ENCODE measurements at regions not wholly inside any gene's neighbourhood (a gene's known extent, or its start where the extent isn't known, plus 50 kb on each side); places are given as distances from the start of the nearest gene placed in this dataset.
"Not testable (repeated sequence)": the region's sequence is repeated elsewhere in the genome, so short reads cannot be mapped to it uniquely, and the experiment has no call there.

DNA sequence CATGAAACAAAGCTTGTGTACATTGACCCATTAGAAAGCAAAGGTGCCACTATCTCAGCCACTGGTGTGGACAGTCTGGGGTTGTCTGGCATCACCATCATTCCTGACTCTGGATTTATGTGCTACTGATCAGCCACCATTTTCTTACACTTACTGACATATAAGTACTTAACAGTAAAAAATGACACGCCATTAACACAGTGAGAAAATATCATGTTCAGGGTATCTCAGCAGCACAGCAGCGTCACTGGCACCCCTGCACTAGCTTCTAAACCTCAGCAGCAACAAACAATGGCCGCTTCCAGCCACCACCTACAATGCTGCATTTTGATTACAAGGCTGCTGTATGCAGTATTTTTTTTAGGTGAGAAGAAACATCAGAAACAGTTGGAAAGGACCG is 253.4 kb upstream of the HDAC4 start:
- 94% methylated on average over 4 of the region's 4 CpGs for WGBS
- Histone ChIP-seq H3K4me3 (ENCODE audit: low read length in 2 of 2) (no peak overlapping the region), H3K4me1 (ENCODE audit: control insufficient read depth in 2 of 2, insufficient read depth in 2 of 2, low read length in 2 of 2) (no peaks in the 10 kb centered on the region), H3K9me3 (ENCODE audit: control insufficient read depth in 2 of 2, insufficient read depth in 1 of 2, low read length in 1 of 2) (no peaks in the 10 kb centered on the region), H3K27me3 (ENCODE audit: control insufficient read depth in 2 of 2, insufficient read depth in 1 of 2, low read length in 1 of 2) (no peaks in the 10 kb centered on the region), H3K27ac (ENCODE audit: low read depth in 1 of 2, low read length in 1 of 2) (no peak overlapping the region), H3K36me3 (ENCODE audit: control insufficient read depth in 2 of 2, insufficient read depth in 2 of 2, low read length in 1 of 2) (no peaks in the 10 kb centered on the region)
- DNase-seq (ENCODE audit: low read depth in 6 of 9, low spot score in 9 of 9), result no peak

DNA sequence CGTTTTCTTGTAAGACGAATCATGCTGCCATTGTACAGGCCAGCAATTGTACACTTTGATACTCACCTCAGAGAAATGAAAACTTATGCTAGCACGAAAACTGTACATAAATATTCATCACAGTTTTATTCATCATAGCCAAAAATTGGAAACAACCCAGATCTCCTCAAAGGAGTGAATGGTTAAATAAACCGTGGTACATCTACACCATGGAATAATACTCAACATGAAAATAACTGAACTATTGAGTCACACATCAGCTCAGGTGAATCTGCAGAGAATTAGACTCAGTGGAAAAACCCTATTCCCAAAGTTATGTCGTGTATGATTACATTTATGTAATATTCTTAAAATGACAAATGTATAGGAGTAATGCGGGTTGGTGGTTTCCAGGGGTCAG is 251.0 kb upstream of the HDAC4 start:
- Histone ChIP-seq H3K4me1 (ENCODE audit: control insufficient read depth in 2 of 2, insufficient read depth in 2 of 2, low read length in 2 of 2) (peaks cover 0 to 3% of the 10 kb centered on the region in 2 donors), H3K36me3 (ENCODE audit: control insufficient read depth in 2 of 2, insufficient read depth in 2 of 2, low read length in 1 of 2) (no peaks in the 10 kb centered on the region), H3K27me3 (ENCODE audit: control insufficient read depth in 2 of 2, insufficient read depth in 1 of 2, low read length in 1 of 2) (no peaks in the 10 kb centered on the region), H3K9me3 (ENCODE audit: control insufficient read depth in 2 of 2, insufficient read depth in 1 of 2, low read length in 1 of 2) (peaks cover 0 to 6% of the 10 kb centered on the region in 2 donors), H3K27ac (ENCODE audit: low read depth in 1 of 2, low read length in 1 of 2) (no peak overlapping the region), H3K4me3 (ENCODE audit: low read length in 2 of 2) (no peak overlapping the region)
- WGBS, result 87% methylated on average over 6 of the region's 6 CpGs
- no peak for DNase-seq (ENCODE audit: low read depth in 6 of 9, low spot score in 9 of 9)

DNA sequence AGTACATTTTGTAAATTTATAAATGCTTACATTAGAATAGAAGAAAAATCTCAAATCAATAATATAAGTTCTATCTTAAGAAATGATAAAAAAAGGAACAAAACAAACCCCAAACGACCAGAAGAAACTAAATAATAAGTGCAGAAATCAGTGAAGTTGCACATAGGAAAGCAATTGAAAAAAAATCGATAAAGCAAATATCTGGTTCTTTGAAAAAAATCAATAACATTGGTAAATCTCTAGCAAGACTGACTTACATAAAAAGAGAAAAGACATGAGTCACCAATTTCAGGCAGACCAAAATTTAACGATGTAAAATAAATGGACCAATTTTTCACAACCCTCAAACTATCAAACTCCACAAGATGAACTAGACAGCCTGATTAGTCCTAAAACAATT is 249.9 kb upstream of the HDAC4 start:
- Histone ChIP-seq H3K27ac (ENCODE audit: low read depth in 1 of 2, low read length in 1 of 2) (no peak overlapping the region), H3K4me1 (ENCODE audit: control insufficient read depth in 2 of 2, insufficient read depth in 2 of 2, low read length in 2 of 2) (peaks cover 0 to 3% of the 10 kb centered on the region in 2 donors), H3K36me3 (ENCODE audit: control insufficient read depth in 2 of 2, insufficient read depth in 2 of 2, low read length in 1 of 2) (no peaks in the 10 kb centered on the region), H3K27me3 (ENCODE audit: control insufficient read depth in 2 of 2, insufficient read depth in 1 of 2, low read length in 1 of 2) (no peaks in the 10 kb centered on the region), H3K4me3 (ENCODE audit: low read length in 2 of 2) (no peak overlapping the region), H3K9me3 (ENCODE audit: control insufficient read depth in 2 of 2, insufficient read depth in 1 of 2, low read length in 1 of 2) (peaks cover 0 to 6% of the 10 kb centered on the region in 2 donors)
- WGBS, result 91% methylated on average over 3 of the region's 3 CpGs
- no peak for DNase-seq (ENCODE audit: low read depth in 6 of 9, low spot score in 9 of 9)

DNA sequence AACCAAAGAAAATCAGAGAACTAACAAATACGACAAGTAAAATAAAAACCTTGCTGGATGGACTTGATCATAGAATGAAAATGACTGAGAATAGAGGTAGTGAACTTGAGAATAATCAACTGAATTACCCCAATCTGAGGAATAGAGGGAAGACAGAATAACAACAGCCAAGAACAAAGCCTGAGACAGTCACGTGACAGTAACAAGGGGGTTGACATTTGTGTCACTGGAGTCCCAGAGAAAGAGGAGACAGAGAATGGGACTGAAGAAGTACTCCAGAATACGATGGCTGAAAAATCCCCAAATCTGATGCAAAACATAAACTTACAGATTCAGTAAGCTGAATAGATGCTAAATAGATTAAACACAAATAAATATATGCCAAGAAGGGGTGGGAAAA is 248.5 kb upstream of the HDAC4 start:
- H3K27me3 ChIP-seq (ENCODE audit: control insufficient read depth in 2 of 2, insufficient read depth in 1 of 2, low read length in 1 of 2), result no peaks in the 10 kb centered on the region
- 97% methylated on average over 3 of the region's 3 CpGs for WGBS
- no peak for DNase-seq (ENCODE audit: low read depth in 6 of 9, low spot score in 9 of 9)
- H3K36me3 ChIP-seq (ENCODE audit: control insufficient read depth in 2 of 2, insufficient read depth in 2 of 2, low read length in 1 of 2), result no peaks in the 10 kb centered on the region
- H3K4me1 ChIP-seq (ENCODE audit: control insufficient read depth in 2 of 2, insufficient read depth in 2 of 2, low read length in 2 of 2), result peaks cover 0 to 3% of the 10 kb centered on the region in 2 donors
- H3K27ac ChIP-seq (ENCODE audit: low read depth in 1 of 2, low read length in 1 of 2), result no peak overlapping the region
- H3K9me3 ChIP-seq (ENCODE audit: control insufficient read depth in 2 of 2, insufficient read depth in 1 of 2, low read length in 1 of 2), result peaks cover 2 to 6% of the 10 kb centered on the region in 2 donors
- H3K4me3 ChIP-seq (ENCODE audit: low read length in 2 of 2), result no peak overlapping the region

DNA sequence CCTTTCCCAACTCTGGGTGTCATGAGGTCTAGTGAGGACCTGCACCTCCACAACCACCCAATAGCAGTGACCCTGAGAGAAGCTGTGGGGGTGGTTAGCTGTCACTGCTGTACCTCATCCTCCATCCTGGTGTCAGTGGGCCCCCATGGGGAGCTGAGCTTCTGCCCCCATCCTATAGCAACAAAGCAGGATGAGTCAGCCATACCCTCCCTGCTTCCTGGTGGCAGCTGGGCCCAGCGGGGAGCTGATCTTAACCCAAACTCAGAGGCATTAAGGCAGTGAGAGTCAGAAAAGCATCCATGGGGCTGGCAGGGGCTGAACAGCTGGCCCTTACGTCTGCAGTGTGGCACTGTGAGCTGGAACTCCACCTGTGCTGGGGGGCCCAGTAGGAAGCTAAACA is 247.8 kb upstream of the HDAC4 start:
- Histone ChIP-seq H3K9me3 (ENCODE audit: control insufficient read depth in 2 of 2, insufficient read depth in 1 of 2, low read length in 1 of 2) (peaks cover 2 to 6% of the 10 kb centered on the region in 2 donors), H3K36me3 (ENCODE audit: control insufficient read depth in 2 of 2, insufficient read depth in 2 of 2, low read length in 1 of 2) (no peaks in the 10 kb centered on the region), H3K27me3 (ENCODE audit: control insufficient read depth in 2 of 2, insufficient read depth in 1 of 2, low read length in 1 of 2) (no peaks in the 10 kb centered on the region), H3K4me3 (ENCODE audit: low read length in 2 of 2) (no peak overlapping the region), H3K27ac (ENCODE audit: low read depth in 1 of 2, low read length in 1 of 2) (no peak overlapping the region), H3K4me1 (ENCODE audit: control insufficient read depth in 2 of 2, insufficient read depth in 2 of 2, low read length in 2 of 2) (peaks cover 0 to 3% of the 10 kb centered on the region in 2 donors)
- 98% methylated on average over 2 of the region's 2 CpGs for WGBS
- DNase-seq (ENCODE audit: low read depth in 6 of 9, low spot score in 9 of 9), result no peak

DNA sequence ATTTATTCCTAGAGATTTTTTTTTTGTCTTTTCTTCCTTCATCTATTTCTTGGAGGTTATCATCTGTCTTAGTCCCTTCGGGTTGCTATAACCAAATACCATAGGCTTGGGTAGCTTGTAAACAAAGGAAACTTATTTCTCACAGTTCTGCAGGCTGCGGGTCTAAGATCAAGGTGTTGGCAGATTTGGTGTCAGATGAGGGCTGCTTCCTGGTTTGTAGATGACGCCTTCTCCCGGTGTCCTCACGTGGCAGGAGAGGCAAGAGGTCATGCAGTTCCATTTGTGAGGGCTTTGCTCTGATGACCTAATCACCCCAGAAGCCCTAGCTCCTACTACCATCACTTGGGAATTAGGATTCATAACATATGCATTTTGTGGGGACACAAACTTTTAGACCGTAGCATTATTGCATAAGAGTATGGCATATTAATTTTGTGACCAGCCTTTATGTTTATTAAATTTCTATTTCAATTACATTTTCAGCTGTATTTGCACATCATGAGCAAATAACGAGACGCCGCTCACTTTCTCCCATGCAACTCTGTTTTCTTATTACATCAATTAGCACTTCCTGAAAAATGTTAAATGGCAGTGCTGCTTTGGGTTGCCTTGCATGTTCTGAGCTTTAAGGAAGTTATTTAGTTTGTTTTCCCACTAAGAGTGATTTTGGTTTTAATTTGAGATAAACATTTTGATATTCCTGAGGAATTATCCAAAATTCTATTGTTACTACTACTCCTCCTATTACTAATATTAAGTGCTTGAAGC is 246.4 kb upstream of the HDAC4 start:
- peaks cover 4 to 6% of the 10 kb centered on the region in 2 donors for H3K9me3 ChIP-seq (ENCODE audit: control insufficient read depth in 2 of 2, insufficient read depth in 1 of 2, low read length in 1 of 2)
- no peaks in the 10 kb centered on the region for H3K27me3 ChIP-seq (ENCODE audit: control insufficient read depth in 2 of 2, insufficient read depth in 1 of 2, low read length in 1 of 2)
- H3K4me3 ChIP-seq (ENCODE audit: low read length in 2 of 2), result no peak overlapping the region
- no peak for DNase-seq (ENCODE audit: low read depth in 6 of 9, low spot score in 9 of 9)
- no peaks in the 10 kb centered on the region for H3K36me3 ChIP-seq (ENCODE audit: control insufficient read depth in 2 of 2, insufficient read depth in 2 of 2, low read length in 1 of 2)
- H3K4me1 ChIP-seq (ENCODE audit: control insufficient read depth in 2 of 2, insufficient read depth in 2 of 2, low read length in 2 of 2), result peaks cover 0 to 3% of the 10 kb centered on the region in 2 donors
- no peak overlapping the region for H3K27ac ChIP-seq (ENCODE audit: low read depth in 1 of 2, low read length in 1 of 2)
- 83% methylated on average over 9 of the region's 9 CpGs for WGBS

DNA sequence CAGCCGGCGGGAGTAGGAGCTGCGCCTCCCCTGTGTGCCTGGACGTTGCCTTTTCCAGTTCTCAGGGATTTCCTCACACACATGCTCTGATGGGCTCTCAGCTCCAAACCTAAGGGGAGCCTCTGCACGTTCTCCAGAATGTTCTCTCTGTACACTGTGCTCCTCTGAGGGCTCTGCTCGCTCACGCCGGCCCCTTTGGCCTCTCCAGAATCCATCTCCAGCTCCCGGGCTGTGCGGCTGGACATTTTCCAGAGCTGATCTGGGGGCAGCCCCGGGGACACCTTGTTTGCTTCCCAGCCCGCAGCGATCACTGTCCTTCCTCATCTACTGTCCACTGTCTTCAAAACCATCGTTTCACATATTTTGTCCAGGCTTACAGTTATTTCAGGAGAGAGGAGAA is 245.4 kb upstream of the HDAC4 start:
- 94% methylated on average over 14 of the region's 14 CpGs for WGBS

DNA sequence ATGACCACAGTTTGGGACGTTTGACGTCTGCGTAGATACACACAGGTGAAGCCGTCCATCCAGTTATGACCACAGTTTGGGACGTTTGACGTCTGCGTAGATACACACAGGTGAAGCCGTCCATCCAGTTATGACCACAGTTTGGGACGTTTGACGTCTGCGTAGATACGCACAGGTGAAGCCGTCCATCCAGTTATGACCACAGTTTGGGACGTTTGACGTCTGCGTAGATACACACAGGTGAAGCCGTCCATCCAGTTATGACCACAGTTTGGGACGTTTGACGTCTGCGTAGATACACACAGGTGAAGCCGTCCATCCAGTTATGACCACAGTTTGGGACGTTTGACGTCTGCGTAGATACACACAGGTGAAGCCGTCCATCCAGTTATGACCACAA is 243.8 kb upstream of the HDAC4 start:
- H3K4me3 ChIP-seq (ENCODE audit: low read length in 2 of 2); H3K4me1 ChIP-seq (ENCODE audit: control insufficient read depth in 2 of 2, insufficient read depth in 2 of 2, low read length in 2 of 2); H3K36me3 ChIP-seq (ENCODE audit: control insufficient read depth in 2 of 2, insufficient read depth in 2 of 2, low read length in 1 of 2); H3K9me3 ChIP-seq (ENCODE audit: control insufficient read depth in 2 of 2, insufficient read depth in 1 of 2, low read length in 1 of 2); DNase-seq (ENCODE audit: low read depth in 6 of 9, low spot score in 9 of 9); H3K27ac ChIP-seq (ENCODE audit: low read depth in 1 of 2, low read length in 1 of 2); H3K27me3 ChIP-seq (ENCODE audit: control insufficient read depth in 2 of 2, insufficient read depth in 1 of 2, low read length in 1 of 2): not testable (repeated sequence)
- 97% methylated on average over 15 of the region's 25 CpGs for WGBS

More for the DNA sequence above, 245.4 kb upstream of the HDAC4 start:
- Histone ChIP-seq H3K9me3 (ENCODE audit: control insufficient read depth in 2 of 2, insufficient read depth in 1 of 2, low read length in 1 of 2) (peaks cover 4 to 6% of the 10 kb centered on the region in 2 donors), H3K36me3 (ENCODE audit: control insufficient read depth in 2 of 2, insufficient read depth in 2 of 2, low read length in 1 of 2) (no peaks in the 10 kb centered on the region), H3K4me3 (ENCODE audit: low read length in 2 of 2) (no peak overlapping the region), H3K4me1 (ENCODE audit: control insufficient read depth in 2 of 2, insufficient read depth in 2 of 2, low read length in 2 of 2) (peaks cover 0 to 3% of the 10 kb centered on the region in 2 donors), H3K27me3 (ENCODE audit: control insufficient read depth in 2 of 2, insufficient read depth in 1 of 2, low read length in 1 of 2) (no peaks in the 10 kb centered on the region), H3K27ac (ENCODE audit: low read depth in 1 of 2, low read length in 1 of 2) (no peak overlapping the region)
- DNase-seq (ENCODE audit: low read depth in 6 of 9, low spot score in 9 of 9), result no peak

DNA sequence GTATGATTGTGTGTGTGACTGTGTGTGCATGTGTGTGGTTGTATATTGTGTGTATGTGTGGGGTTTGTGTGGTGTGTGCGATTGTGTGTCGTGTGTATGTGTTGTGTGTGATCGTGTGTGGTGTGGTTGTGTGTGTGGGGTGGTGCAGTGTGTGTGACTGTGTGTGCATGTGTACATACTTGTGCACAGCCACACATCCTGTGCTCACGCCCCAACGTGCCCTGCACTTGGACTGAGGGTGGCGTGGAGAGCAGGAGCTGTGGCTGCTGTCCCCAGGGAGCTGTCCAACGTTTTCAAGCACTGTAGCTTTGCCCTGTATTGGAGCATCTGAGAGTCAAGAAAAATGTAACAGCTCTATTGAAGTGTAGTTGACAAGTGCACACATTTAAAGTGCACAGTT is 243.2 kb upstream of the HDAC4 start:
- H3K4me1 ChIP-seq (ENCODE audit: control insufficient read depth in 2 of 2, insufficient read depth in 2 of 2, low read length in 2 of 2), result peaks cover 2 to 5% of the 10 kb centered on the region in 2 donors
- no peaks in the 10 kb centered on the region for H3K27me3 ChIP-seq (ENCODE audit: control insufficient read depth in 2 of 2, insufficient read depth in 1 of 2, low read length in 1 of 2)
- peaks cover 4 to 15% of the 10 kb centered on the region in 2 donors for H3K9me3 ChIP-seq (ENCODE audit: control insufficient read depth in 2 of 2, insufficient read depth in 1 of 2, low read length in 1 of 2)
- no peak overlapping the region for H3K4me3 ChIP-seq (ENCODE audit: low read length in 2 of 2)
- WGBS, result 44% methylated on average over 7 of the region's 7 CpGs
- no peaks in the 10 kb centered on the region for H3K36me3 ChIP-seq (ENCODE audit: control insufficient read depth in 2 of 2, insufficient read depth in 2 of 2, low read length in 1 of 2)
- no peak overlapping the region for H3K27ac ChIP-seq (ENCODE audit: low read depth in 1 of 2, low read length in 1 of 2)
- peak in 2 of 9 donors; percentile 26 to 41 for DNase-seq (ENCODE audit: low read depth in 6 of 9, low spot score in 9 of 9)
